Esophagus muscularis mucosa (tissue), 4 donors: ENCODE measurements at regions not wholly inside any gene's neighbourhood (a gene's known extent, or its start where the extent isn't known, plus 50 kb on each side); places are given as distances from the start of the nearest gene placed in this dataset.

Source experiments
- DNase-seq: peaks from one replicate; pipeline ENCODE4 v3.0.0-alpha.2; 2017; ENCODE audit errors: extremely low spot score
- H3K27ac ChIP-seq, 4 donors: fragments of 200-600 bp; sonication (generic); replicated peaks in 1 of 4; 1 replicate in 3 of 4; 2 replicates in 1 of 4; pipeline ENCODE4 v1.5.1; 2016 to 2019; ENCODE audit warnings: mild to moderate bottlenecking in 1 of 4
- H3K27me3 ChIP-seq, 4 donors: fragments of 200-600 bp; sonication (generic); one replicate each; pipeline versions ENCODE4 v1.5.1 to v1.6.0; 2016 to 2019
- H3K36me3 ChIP-seq, 4 donors: fragments of 200-600 bp; sonication (generic); one replicate each; pipeline ENCODE4 v1.5.1; 2016 to 2019
- H3K4me1 ChIP-seq, 4 donors: fragments of 200-600 bp; sonication (generic); one replicate each; pipeline ENCODE4 v1.5.1; 2016 to 2019
- H3K4me3 ChIP-seq, 4 donors: fragments of 200-600 bp; sonication (generic); 1 replicate in 2 of 4; 2 replicates in 2 of 4; pipeline ENCODE4 v1.5.1; 2016 to 2019; ENCODE audit warnings: mild to moderate bottlenecking in 4 of 4, moderate library complexity in 1 of 4
- H3K9me3 ChIP-seq, 4 donors: fragments of 200-600 bp; sonication (generic); 1 replicate in 3 of 4; 2 replicates in 1 of 4; pipeline ENCODE4 v1.5.1; 2016 to 2019
- EP300 ChIP-seq: sonication (generic); formaldehyde crosslinking; IDR thresholded peaks from one replicate; pipeline ENCODE4 v1.6.1; 2017; ENCODE audit warnings: antibody characterized with exemption
- POLR2A ChIP-seq: fragments of 450-650 bp; IDR thresholded peaks from one replicate; pipeline ENCODE4 v1.6.1; 2017; ENCODE audit warnings: antibody characterized with exemption, moderate library complexity, mild to moderate bottlenecking, low read depth
- POLR2AphosphoS5 ChIP-seq, 2 donors: sonication (generic); formaldehyde crosslinking; IDR thresholded peaks; one replicate each; pipeline ENCODE4 v1.6.1; 2017; ENCODE audit warnings: antibody characterized with exemption in 2 of 2
- WGBS: methylation state at CpG from one replicate; pipeline ENCODE4 v1.1.5; 2018; 5-methylcytosine and 5-hydroxymethylcytosine counted together
- intact Hi-C: fragments of 100-400 bp; cut with DNase I; formaldehyde crosslinking; loops from one replicate; pipeline ENCODE4 v1.15.1; 2023
- TF ChIP-seq, protein P1 (sequence below), 3 experiments: fragments of 200-600 bp in 2 of 3; fragments of 450-650 bp in 1 of 3; sonication (generic) in 2 of 3; IDR thresholded peaks; one replicate each; pipeline ENCODE4 v1.5.1; 2017 to 2019; ENCODE audit warnings: antibody characterized with exemption in 3 of 3, mild to moderate bottlenecking in 2 of 3, moderate library complexity in 1 of 3

DNA sequence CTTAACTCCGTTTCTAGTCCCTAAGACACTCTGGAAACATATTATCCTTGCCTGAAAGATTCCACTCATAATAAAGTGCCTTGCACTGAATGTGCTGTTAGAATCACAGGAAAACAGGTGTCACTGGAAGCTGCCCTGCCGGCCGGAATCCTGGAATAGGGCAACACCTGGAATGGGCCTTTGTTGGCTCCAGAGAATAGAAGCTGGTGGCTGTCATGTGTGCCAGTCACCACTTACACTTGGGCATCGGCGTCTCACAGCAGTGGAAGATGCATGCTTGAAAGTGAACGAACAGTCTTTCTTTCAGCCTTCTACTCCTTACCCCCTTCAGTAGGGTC lies 90.8 kb upstream of the AFDN start:
- DNase-seq = no peak
- no peak overlapping the region for H3K4me3 ChIP-seq
- peaks cover 8 to 19% (median 16%) of the 10 kb centered on the region in 4 donors for H3K4me1 ChIP-seq
- peaks cover 0 to 5% (median 0%) of the 10 kb centered on the region in 4 donors for H3K27me3 ChIP-seq
- intact Hi-C loops = no loop called here
- no peaks in the 10 kb centered on the region for H3K9me3 ChIP-seq
- TF ChIP-seq EP300 = no peak
- H3K27ac ChIP-seq = no peak overlapping the region
- 86% methylated on average over 6 of the region's 6 CpGs for WGBS
- H3K36me3 ChIP-seq = no peaks in the 10 kb centered on the region

GRCh38 chr6:167736486-167737204 lies 90.1 kb upstream of the AFDN start:
- intact Hi-C loops = no loop called here
- Histone ChIP-seq H3K9me3 (no peaks in the 10 kb centered on the region), H3K4me3 (no peak overlapping the region), H3K4me1 (peaks cover 8 to 19% (median 16%) of the 10 kb centered on the region in 4 donors), H3K27ac (no peak overlapping the region), H3K27me3 (peaks cover 0 to 5% (median 0%) of the 10 kb centered on the region in 4 donors), H3K36me3 (no peaks in the 10 kb centered on the region)
- TF ChIP-seq EP300 (no peak), POLR2A (no peak), POLR2AphosphoS5 (IDR thresholded peaks at IDR 0.05) (no peak)
- TF ChIP-seq, protein P1, sequence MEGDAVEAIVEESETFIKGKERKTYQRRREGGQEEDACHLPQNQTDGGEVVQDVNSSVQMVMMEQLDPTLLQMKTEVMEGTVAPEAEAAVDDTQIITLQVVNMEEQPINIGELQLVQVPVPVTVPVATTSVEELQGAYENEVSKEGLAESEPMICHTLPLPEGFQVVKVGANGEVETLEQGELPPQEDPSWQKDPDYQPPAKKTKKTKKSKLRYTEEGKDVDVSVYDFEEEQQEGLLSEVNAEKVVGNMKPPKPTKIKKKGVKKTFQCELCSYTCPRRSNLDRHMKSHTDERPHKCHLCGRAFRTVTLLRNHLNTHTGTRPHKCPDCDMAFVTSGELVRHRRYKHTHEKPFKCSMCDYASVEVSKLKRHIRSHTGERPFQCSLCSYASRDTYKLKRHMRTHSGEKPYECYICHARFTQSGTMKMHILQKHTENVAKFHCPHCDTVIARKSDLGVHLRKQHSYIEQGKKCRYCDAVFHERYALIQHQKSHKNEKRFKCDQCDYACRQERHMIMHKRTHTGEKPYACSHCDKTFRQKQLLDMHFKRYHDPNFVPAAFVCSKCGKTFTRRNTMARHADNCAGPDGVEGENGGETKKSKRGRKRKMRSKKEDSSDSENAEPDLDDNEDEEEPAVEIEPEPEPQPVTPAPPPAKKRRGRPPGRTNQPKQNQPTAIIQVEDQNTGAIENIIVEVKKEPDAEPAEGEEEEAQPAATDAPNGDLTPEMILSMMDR (IDR thresholded peaks at IDR 0.05) = no peak
- 93% methylated on average over 10 of the region's 18 CpGs for WGBS
- no peak for DNase-seq

DNA sequence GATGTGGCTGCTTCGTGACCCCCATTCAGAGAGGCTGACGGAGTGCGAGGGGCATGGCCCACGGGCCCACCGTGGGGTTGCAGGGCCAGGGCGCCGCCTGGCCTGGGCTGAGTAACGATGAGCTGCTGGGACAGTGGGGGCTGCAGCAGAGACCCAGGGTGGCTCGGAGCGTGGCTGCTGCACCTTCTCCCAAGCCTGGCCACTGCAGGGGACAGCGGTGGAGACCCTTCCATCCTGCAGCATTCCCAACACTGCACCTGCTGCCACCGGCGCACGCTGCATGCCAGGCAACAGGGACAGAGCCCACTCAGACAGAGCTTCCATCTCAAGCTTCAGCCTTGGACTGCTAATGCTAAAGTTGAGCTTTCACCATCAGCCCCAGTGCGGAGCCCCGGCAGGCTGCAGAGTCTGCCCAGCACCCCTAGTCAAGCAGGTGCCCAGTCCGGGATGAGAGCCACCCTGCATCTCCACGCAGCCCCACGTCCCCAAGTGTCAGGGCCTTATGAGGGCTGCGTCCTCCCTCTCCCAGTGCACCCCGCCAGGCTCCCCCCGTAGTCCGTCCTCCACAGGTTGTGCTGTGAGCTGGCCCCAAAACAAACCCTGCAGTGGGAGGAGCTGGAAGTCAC lies 89.4 kb upstream of the AFDN start:
- H3K4me1 ChIP-seq = peaks cover 8 to 19% (median 16%) of the 10 kb centered on the region in 4 donors
- H3K9me3 ChIP-seq = no peaks in the 10 kb centered on the region
- 100% methylated on average over 3 of the region's 23 CpGs for WGBS
- intact Hi-C loops = no loop called here
- H3K4me3 ChIP-seq = no peak overlapping the region
- TF ChIP-seq POLR2A (no peak), EP300 (no peak), POLR2AphosphoS5 (IDR thresholded peaks at IDR 0.05) (no peak)
- TF ChIP-seq, protein P1 (IDR thresholded peaks at IDR 0.05) = no peak
- DNase-seq = no peak
- H3K27ac ChIP-seq = no peak overlapping the region
- no peaks in the 10 kb centered on the region for H3K36me3 ChIP-seq
- peaks cover 0 to 5% (median 0%) of the 10 kb centered on the region in 4 donors for H3K27me3 ChIP-seq

DNA sequence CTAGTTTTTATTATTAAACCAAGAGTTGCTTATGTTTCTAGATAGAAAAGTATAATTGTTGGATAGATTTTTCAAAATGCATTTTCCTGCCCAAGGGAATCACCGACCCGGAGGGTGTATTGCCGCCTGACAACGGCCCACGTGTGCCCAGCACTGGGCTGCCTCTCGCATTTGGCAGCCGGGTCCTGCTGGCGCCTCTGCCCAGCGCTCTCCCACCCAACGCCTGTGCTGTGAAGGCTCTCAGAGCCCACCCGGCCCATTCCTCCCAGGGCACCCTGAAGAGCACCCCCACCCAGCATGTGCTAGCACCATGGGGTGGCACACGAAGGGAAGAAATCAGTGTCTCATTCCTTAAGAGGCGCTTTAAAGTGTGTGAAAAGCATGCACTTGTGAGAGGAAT lies 88.3 kb upstream of the AFDN start:
- peaks cover 0 to 5% (median 0%) of the 10 kb centered on the region in 4 donors for H3K27me3 ChIP-seq
- H3K9me3 ChIP-seq = no peaks in the 10 kb centered on the region
- no peak for DNase-seq
- H3K4me3 ChIP-seq = no peak overlapping the region
- no peaks in the 10 kb centered on the region for H3K36me3 ChIP-seq
- no peak overlapping the region for H3K27ac ChIP-seq
- TF ChIP-seq POLR2A = no peak
- intact Hi-C loops = no loop called here
- H3K4me1 ChIP-seq = peaks cover 7 to 17% (median 15%) of the 10 kb centered on the region in 4 donors
- 90% methylated on average over 13 of the region's 13 CpGs for WGBS

DNA sequence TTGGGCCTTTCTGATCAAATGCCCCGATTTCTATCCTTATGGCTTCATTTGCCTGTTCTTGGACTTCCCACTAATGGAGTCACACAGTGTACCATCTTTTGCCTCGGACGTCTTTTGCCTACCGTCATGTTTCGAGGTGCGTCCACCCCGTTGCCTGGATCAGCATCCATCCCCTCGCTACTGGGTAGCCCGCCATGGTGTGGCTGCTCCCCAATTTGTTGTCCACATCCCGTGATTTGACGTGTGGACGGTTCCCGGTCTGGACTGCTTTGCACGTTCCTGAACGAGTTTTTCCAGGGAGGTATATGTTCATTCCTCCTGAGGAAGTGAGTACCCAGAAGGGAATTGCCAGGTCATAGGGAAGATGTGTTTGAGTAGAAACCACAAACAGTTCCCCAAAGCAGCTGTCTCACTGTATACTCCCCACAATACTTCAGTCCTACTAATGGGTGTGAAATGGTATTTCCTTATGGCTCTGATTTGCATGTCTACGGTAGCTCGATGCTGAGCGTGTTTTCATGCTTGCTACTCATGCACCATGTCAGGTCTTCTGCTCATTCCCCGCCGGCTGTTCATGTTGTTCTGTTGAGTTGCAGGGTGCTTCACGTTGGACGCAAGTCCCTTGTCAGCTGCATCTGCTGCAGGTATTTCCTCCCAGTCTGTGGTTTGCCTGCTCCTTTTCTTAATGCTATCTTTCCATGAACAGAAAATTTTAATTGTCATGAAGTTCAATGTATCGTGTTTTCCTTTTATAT lies 86.8 kb upstream of the AFDN start:
- peaks cover 0 to 8% (median 4%) of the 10 kb centered on the region in 4 donors for H3K9me3 ChIP-seq
- H3K27ac ChIP-seq = no peak overlapping the region
- intact Hi-C loops = no loop called here
- DNase-seq = no peak
- peaks cover 0 to 5% (median 0%) of the 10 kb centered on the region in 4 donors for H3K27me3 ChIP-seq
- H3K36me3 ChIP-seq = no peaks in the 10 kb centered on the region
- WGBS = 93% methylated on average over 23 of the region's 23 CpGs
- H3K4me3 ChIP-seq = no peak overlapping the region
- TF ChIP-seq POLR2AphosphoS5 (IDR thresholded peaks at IDR 0.05) (no peak), POLR2A (no peak), EP300 (no peak)
- TF ChIP-seq, protein P1 (IDR thresholded peaks at IDR 0.05) = no peak
- peaks cover 0 to 2% (median under 1%) of the 10 kb centered on the region in 4 donors for H3K4me1 ChIP-seq
